Neutrophil (primary cell): ENCODE measurements at regions not wholly inside any gene's neighbourhood (a gene's known extent, or its start where the extent isn't known, plus 50 kb on each side); places are given as distances from the start of the nearest gene placed in this dataset.

ENCODE experiments used
- H3K27ac ChIP-seq: fragments of 200-600 bp; sonication (generic); 2 replicates; pipeline ENCODE4 v1.5.1; 2016; ENCODE audit warnings: mild to moderate bottlenecking, moderate library complexity
- H3K27me3 ChIP-seq: fragments of 200-600 bp; sonication (generic); 2 replicates; pipeline ENCODE4 v1.6.0; 2016; ENCODE audit warnings: mild to moderate bottlenecking
- H3K36me3 ChIP-seq: fragments of 200-600 bp; sonication (generic); 2 replicates; pipeline ENCODE4 v1.5.1; 2017
- H3K4me1 ChIP-seq, 2 experiments: fragments of 200-600 bp in 1 of 2; sonication (generic) in 1 of 2; 1 replicate in 1 of 2; 2 replicates in 1 of 2; pipeline versions ENCODE4 v1.5.1 to v1.6.1; 2013 to 2016; ENCODE audit warnings: low read depth in 1 of 2, low read length in 1 of 2, mild to moderate bottlenecking in 1 of 2, moderate library complexity in 1 of 2; ENCODE audit not compliant: control insufficient read depth in 1 of 2, insufficient read depth in 1 of 2
- H3K4me3 ChIP-seq, 2 experiments: fragments of 200-600 bp in 1 of 2; sonication (generic) in 1 of 2; 1 replicate in 1 of 2; 2 replicates in 1 of 2; pipeline ENCODE4 v1.5.1; 2013 to 2016; ENCODE audit warnings: low read depth in 1 of 2, low read length in 1 of 2, mild to moderate bottlenecking in 1 of 2, moderate library complexity in 1 of 2
- H3K9me3 ChIP-seq: fragments of 200-600 bp; sonication (generic); 2 replicates; pipeline ENCODE4 v1.5.1; 2016
- CTCF ChIP-seq: fragments of 200-600 bp; sonication (generic); IDR thresholded peaks from 2 replicates; pipeline ENCODE4 v1.5.1; 2016; ENCODE audit warnings: antibody characterized with exemption

GRCh38 chr13:26948353-26948752, 187.8 kb upstream of the GPR12 start:
- no peaks in the 10 kb centered on the region for H3K27me3 ChIP-seq
- TF ChIP-seq CTCF, result no peak
- H3K36me3 ChIP-seq, result no peaks in the 10 kb centered on the region
- no peaks in the 10 kb centered on the region for H3K4me1 ChIP-seq
- H3K4me3 ChIP-seq, result no peak overlapping the region
- no peaks in the 10 kb centered on the region for H3K9me3 ChIP-seq
- H3K27ac ChIP-seq, result no peak overlapping the region

- no peaks in the 10 kb centered on the region for H3K4me1 ChIP-seq
- no peaks in the 10 kb centered on the region for H3K36me3 ChIP-seq
- no peaks in the 10 kb centered on the region for H3K9me3 ChIP-seq
- no peak overlapping the region for H3K27ac ChIP-seq
- H3K4me3 ChIP-seq, result no peak overlapping the region
- H3K27me3 ChIP-seq, result no peaks in the 10 kb centered on the region
- TF ChIP-seq CTCF, result no peak
Observed at GRCh38 chr13:26946684-26947343, 186.2 kb upstream of the GPR12 start.

DNA sequence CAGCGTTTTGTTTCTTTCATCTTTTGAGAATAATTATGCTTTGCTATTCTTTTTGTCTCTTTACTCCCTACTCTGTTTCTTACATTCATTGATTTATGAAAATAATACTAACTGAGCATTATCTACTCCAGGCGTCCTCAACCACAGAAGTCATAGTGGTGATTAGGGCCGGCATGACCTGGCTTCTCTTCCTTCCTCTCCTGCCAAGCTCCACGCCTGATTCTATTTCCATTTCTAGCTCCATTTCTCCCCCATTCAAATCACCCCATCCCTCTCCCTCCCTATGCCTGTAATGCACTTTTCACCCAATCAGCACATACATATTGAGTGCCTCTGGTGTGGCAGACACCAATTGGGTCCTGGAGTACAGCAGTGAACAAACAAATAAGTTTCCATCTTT, 183.2 kb upstream of the GPR12 start:
- Histone ChIP-seq H3K27ac (no peak overlapping the region), H3K4me1 (no peaks in the 10 kb centered on the region), H3K4me3 (no peak overlapping the region), H3K27me3 (no peaks in the 10 kb centered on the region), H3K36me3 (no peaks in the 10 kb centered on the region), H3K9me3 (no peaks in the 10 kb centered on the region)
- no peak for TF ChIP-seq CTCF

DNA sequence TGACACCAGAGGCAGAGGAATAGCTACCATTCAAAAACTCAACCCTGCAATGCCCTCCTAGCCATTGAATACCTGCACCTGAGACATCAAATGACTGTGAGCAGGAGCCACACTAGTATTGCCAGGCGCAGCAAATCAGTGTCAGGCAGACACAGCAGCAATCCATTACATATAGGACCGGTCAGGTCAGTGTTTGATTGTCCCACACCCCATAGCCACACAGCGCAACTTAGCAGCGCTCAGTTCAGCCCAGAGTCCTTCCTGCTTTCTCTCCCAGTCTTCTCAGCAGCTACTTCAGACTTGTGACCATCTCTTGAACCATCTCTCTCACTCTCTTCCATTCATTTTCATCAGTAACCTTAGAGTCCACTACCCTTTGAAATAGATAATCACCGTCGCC, 181.6 kb upstream of the GPR12 start:
- Histone ChIP-seq H3K36me3 (no peaks in the 10 kb centered on the region), H3K9me3 (no peaks in the 10 kb centered on the region), H3K27ac (no peak overlapping the region), H3K4me1 (no peaks in the 10 kb centered on the region), H3K27me3 (no peaks in the 10 kb centered on the region), H3K4me3 (no peak overlapping the region)
- no peak for TF ChIP-seq CTCF

- Histone ChIP-seq H3K9me3 (no peaks in the 10 kb centered on the region), H3K27me3 (no peaks in the 10 kb centered on the region), H3K4me3 (no peak overlapping the region), H3K36me3 (no peaks in the 10 kb centered on the region), H3K27ac (no peak overlapping the region), H3K4me1 (no peaks in the 10 kb centered on the region)
- TF ChIP-seq CTCF, result no peak
Observed at GRCh38 chr13:26941345-26942174, 181.0 kb upstream of the GPR12 start.
